Right cardiac atrium (tissue), 5 donors: ENCODE measurements at regions not wholly inside any gene's neighbourhood (a gene's known extent, or its start where the extent isn't known, plus 50 kb on each side); places are given as distances from the start of the nearest gene placed in this dataset.
"Not testable (repeated sequence)": the region's sequence is repeated elsewhere in the genome, so short reads cannot be mapped to it uniquely, and the experiment has no call there.

ENCODE experiments used
- ATAC-seq, 2 donors: fragments of 200-7000 bp; cut with Tn5 transposase; one replicate each; pipeline versions ENCODE4 v1.8.0 to v1.9.1; 2020; ENCODE audit warnings: moderate library complexity in 2 of 2, mild to moderate bottlenecking in 1 of 2
- DNase-seq, 3 donors: peaks; one replicate each; pipeline ENCODE4 v3.0.0-alpha.2; 2020
- H3K27ac ChIP-seq: one replicate; pipeline ENCODE4 v1.5.1; 2013; ENCODE audit warnings: mild to moderate bottlenecking, low read length, control low read depth, moderate library complexity
- H3K27me3 ChIP-seq: one replicate; pipeline ENCODE4 v1.6.1; 2013; ENCODE audit not compliant: control insufficient read depth, insufficient read depth
- H3K4me1 ChIP-seq: one replicate; pipeline ENCODE4 v1.6.1; 2013; ENCODE audit warnings: low read length; ENCODE audit not compliant: control insufficient read depth, insufficient read depth
- H3K4me3 ChIP-seq: one replicate; pipeline ENCODE4 v1.5.1; 2013; ENCODE audit warnings: low read length, control low read depth
- H3K9me3 ChIP-seq: one replicate; pipeline ENCODE4 v1.6.1; 2013; ENCODE audit warnings: low read length; ENCODE audit not compliant: control insufficient read depth
- WGBS: extraction: QIAGEN DNeasy Blood & Tissue Kit; methylation state at CpG from one replicate; pipeline ENCODE4 v1.1.7; 2013; 5-methylcytosine and 5-hydroxymethylcytosine counted together
- intact Hi-C, 4 donors: fragments of 100-400 bp; cut with DNase I; formaldehyde crosslinking; loops; one replicate each; pipeline versions ENCODE4 v1.11.0 to v1.14.0; 2022 to 2023
- donor health status: healthy with polysubstance abuse.
- donor health status: DM: no; HTN: yes; CAD: no.
- donor health status: DM: no; HTN: no; CAD: no.
- donor health status: DM: no; HTN: yes; CAD: no; lungs with severe emphysema.
- donor health status: DM: yes; HTN: yes; CAD: no.

DNA sequence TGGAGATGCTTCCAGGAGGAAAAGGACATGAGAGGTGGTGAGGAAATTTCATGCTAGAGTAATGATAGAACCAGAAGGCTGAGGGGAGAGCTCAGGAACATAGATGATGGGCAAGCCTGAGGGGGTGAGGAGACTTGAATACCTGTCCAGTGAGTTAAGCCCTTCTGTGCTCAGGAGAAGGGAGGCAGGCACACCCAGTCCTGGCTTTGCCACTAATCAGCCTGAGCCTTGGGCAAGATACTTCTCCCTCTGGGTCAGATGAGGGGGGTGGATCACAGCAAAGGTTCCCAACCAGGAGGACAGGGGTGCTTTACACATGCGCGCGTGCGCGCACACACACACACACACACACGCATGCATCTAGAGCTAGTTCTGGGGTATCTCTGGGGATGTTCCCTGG is 60.5 kb upstream of the KCNK12 start:
- DNase-seq, result no peak
- 89% methylated on average over 6 of the region's 6 CpGs for WGBS
- no peak overlapping the region for H3K27ac ChIP-seq
- no peaks in the 10 kb centered on the region for H3K27me3 ChIP-seq
- ATAC-seq, result no peak
- no peaks in the 10 kb centered on the region for H3K4me1 ChIP-seq
- intact Hi-C loops, result no loop called here
- no peak overlapping the region for H3K4me3 ChIP-seq
- no peaks in the 10 kb centered on the region for H3K9me3 ChIP-seq

DNA sequence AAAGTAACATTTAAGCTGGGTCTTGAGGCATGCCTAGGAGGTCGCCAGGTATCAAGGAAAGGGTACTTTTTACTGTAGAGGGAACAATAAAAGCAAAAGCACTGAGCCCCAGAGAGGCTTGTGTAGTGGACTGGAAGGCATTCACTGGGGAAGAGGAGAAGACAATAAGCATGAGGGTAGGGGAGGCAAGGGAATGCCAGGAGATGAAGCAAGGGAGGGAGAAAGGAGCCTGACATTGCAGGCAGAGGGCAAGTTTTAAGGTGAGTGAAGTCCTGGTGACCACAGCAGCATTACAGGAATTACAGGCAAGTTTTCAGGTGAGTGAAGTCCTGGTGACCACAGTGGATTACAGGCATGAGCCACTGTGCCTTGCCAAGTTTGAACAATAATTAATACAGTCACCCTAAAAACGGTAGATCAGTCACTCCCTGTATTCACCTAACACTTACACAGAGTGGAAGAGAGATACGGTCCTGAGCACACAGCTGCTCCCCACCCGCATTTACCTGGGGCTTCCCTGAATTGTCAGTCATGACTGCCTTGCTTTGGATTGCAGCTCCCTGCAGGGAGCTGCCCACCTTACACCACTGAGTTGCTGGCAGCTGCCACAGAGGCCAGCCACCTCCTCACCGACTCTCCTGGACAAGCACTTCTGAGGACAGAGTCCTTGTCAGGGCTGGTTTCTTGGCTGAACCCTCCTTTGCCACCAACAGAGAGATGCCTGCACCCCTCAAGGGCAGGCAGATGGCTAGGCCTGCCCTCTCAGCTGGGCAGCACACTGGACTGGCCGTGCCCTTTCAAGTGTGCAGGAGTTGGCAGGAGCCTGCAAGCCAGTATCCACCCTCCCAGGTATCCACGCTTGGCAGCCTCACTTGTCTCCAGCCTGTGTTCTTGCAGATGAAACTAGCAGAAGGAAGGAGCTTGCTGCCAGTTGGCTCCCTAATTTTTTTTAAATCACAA is 59.0 kb upstream of the KCNK12 start:
- DNase-seq (no peak), ATAC-seq (no peak)
- Histone ChIP-seq H3K4me3 (no peak overlapping the region), H3K9me3 (no peaks in the 10 kb centered on the region), H3K4me1 (no peaks in the 10 kb centered on the region), H3K27ac (no peak overlapping the region), H3K27me3 (no peaks in the 10 kb centered on the region)
- 87% methylated on average over 7 of the region's 7 CpGs for WGBS
- intact Hi-C loops, result no loop called here

DNA sequence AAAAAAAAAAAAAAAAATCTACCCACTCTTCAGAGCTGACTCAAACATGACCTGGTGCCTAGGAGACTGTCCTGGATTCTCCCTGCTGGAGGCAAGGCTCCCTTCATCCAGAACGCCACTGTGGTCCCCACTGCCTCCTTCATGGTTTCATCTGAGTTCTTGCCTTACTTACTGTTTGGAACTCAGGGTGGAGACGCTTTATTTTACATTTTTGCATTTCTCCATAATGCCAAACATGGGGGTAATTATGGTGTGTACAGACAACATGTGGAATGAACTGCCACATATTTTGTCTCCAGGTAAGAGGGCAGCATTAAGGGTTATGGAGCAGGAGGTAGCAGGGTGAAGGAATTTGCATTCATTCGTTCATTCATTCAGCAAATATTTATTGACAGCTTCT is 58.1 kb upstream of the KCNK12 start:
- 88% methylated on average over 3 of the region's 3 CpGs for WGBS
- DNase-seq, result no peak
- no peak for ATAC-seq
- H3K9me3 ChIP-seq, result no peaks in the 10 kb centered on the region
- H3K27ac ChIP-seq, result no peak overlapping the region
- no peak overlapping the region for H3K4me3 ChIP-seq
- no peaks in the 10 kb centered on the region for H3K27me3 ChIP-seq
- no peaks in the 10 kb centered on the region for H3K4me1 ChIP-seq
- intact Hi-C loops, result no loop called here

DNA sequence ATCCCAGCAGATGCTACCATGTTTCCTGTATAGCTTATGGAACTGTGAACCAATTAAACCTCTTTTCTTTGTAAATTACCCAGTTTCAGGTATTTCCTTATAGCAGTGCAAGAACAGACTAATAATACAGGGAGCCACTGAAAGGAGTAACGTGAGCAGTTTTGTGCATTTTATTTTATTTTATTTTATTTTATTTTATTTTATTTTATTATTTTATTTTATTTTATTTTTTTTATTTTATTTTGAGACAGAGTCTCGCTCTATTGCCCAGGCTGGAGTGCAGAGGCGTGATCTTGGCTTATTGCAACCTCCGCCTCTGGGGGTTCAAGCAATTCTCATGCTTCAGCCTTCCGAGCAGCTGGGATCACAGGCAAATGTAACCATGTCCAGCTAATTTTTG is 55.9 kb upstream of the KCNK12 start:
- intact Hi-C loops, result no loop called here
- Histone ChIP-seq H3K9me3 (no peaks in the 10 kb centered on the region), H3K4me3 (no peak overlapping the region), H3K27me3 (no peaks in the 10 kb centered on the region), H3K4me1 (no peaks in the 10 kb centered on the region), H3K27ac (no peak overlapping the region)
- DNase-seq (no peak), ATAC-seq (no peak)
- WGBS, result 98% methylated on average over 5 of the region's 5 CpGs

DNA sequence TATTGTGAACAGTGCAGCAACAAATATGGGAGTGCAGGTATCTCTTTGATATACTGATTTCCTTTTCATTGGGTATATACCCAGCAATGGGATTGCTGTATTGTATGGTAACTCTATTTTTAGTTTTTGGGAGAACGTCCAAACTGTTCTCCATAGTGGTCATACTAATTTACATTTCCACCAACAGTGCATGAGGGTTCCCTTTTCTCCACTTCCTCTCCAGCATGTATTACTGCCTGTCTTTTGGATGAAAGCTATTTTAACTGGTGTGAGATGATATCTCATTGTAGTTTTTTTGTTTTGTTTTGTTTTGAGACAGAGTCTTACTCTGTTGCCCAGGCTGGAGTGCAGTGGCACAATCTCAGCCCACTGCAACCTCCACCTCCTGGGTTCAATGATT is 52.4 kb upstream of the KCNK12 start:
- H3K4me3 ChIP-seq, H3K27me3 ChIP-seq, DNase-seq, ATAC-seq, intact Hi-C loops, H3K9me3 ChIP-seq, H3K27ac ChIP-seq, H3K4me1 ChIP-seq: not testable (repeated sequence)
- WGBS, result 48% methylated on average over 1 of the region's 1 CpG

DNA sequence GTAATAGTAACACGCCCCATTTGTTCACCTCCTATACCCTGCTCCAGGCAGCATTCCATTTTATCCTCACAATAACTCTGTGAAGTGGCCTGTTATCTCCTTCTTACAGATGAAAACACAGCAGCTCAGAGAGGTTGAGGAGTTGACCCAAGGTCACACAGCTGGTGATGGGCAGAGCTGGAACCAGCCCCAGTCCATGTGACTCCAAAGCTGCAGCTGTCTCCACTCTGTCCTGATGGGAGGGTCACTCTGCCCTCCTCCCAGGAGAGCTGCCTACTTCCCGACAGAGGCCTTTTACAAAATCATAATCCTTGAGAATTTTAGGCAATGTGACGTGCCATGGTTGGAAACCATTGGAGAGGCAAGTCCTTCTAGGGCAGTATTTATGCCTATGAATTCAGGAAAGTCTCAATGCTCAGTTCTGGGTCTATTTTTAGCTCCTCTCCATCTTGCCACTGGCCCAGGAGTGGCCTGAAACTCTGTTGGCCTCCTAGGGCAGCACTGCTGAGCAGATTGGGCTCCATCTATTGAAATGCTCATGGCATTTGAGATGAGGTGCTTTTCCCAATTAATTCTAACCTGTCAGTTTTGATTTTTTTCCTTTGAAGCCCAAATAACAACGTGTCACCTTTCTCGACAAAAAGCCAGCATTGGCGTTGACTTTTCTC is 50.1 kb upstream of the KCNK12 start:
- H3K27ac ChIP-seq, result no peak overlapping the region
- ATAC-seq (no peak), DNase-seq (no peak)
- intact Hi-C loops, result no loop called here
- H3K9me3 ChIP-seq, result no peaks in the 10 kb centered on the region
- no peaks in the 10 kb centered on the region for H3K27me3 ChIP-seq
- no peaks in the 10 kb centered on the region for H3K4me1 ChIP-seq
- WGBS, result 75% methylated on average over 6 of the region's 6 CpGs
- no peak overlapping the region for H3K4me3 ChIP-seq
